PC-9 (cell line): ENCODE measurements at regions not wholly inside any gene's neighbourhood (a gene's known extent, or its start where the extent isn't known, plus 50 kb on each side); places are given as distances from the start of the nearest gene placed in this dataset.

Experiments used
- BruUV-seq: library from RNA; stranded (reverse); fragments of 400-500 nt; replicated peaks from 2 replicates; lab custom pipeline; 2021; lab: Mats Ljungman, UMichigan
- CTCF ChIA-PET: fragments of 300-600 bp; sonication (Branson Sonifier 250); formaldehyde crosslinking; loops from one replicate; lab custom pipeline; 2022; ENCODE audit warnings: antibody characterized with exemption; lab: Charles Lee
- POLR2A ChIA-PET: fragments of 300-600 bp; sonication (Branson Sonifier 250); formaldehyde crosslinking; loops from one replicate; lab custom pipeline; 2022; ENCODE audit warnings: antibody characterized with exemption; ENCODE audit not compliant: unreplicated experiment; lab: Charles Lee
- DNase-seq, 2 experiments: peaks; one replicate each; pipeline versions ENCODE4 v3.0.0 to v3.0.0-alpha.2; 2015 to 2022; ENCODE audit warnings: mixed read lengths in 1 of 2
- H2AFZ ChIP-seq: fragments of 200-600 bp; sonication (generic); 2 replicates; pipeline ENCODE4 v1.8.1; 2017; ENCODE audit warnings: antibody characterized with exemption
- H3F3A ChIP-seq: fragments of 200-600 bp; sonication (generic); 2 replicates; pipeline ENCODE4 v1.8.1; 2017; ENCODE audit warnings: antibody characterized with exemption, mild to moderate bottlenecking, low read depth; ENCODE audit not compliant: insufficient read depth
- H3K27ac ChIP-seq: fragments of 200-600 bp; sonication (generic); 2 replicates; pipeline ENCODE4 v1.6.1; 2016; ENCODE audit warnings: mixed run types
- H3K27me3 ChIP-seq: fragments of 200-600 bp; sonication (generic); 2 replicates; pipeline ENCODE4 v1.6.1; 2016; ENCODE audit warnings: low read depth, mixed run types; ENCODE audit not compliant: insufficient read depth
- H3K36me3 ChIP-seq: fragments of 200-600 bp; sonication (generic); 2 replicates; pipeline ENCODE4 v1.6.1; 2016; ENCODE audit warnings: low read depth, mixed run types
- H3K4me1 ChIP-seq: fragments of 200-600 bp; sonication (generic); replicated peaks from 2 replicates; pipeline ENCODE4 v1.6.1; 2016; ENCODE audit warnings: mixed run types; ENCODE audit not compliant: insufficient read depth
- H3K4me2 ChIP-seq: fragments of 200-600 bp; sonication (generic); 2 replicates; pipeline ENCODE4 v1.6.1; 2017; ENCODE audit warnings: mixed run types
- H3K4me3 ChIP-seq: fragments of 200-600 bp; sonication (generic); 2 replicates; pipeline ENCODE4 v1.6.1; 2016; ENCODE audit warnings: mixed run types
- H3K79me2 ChIP-seq: fragments of 200-600 bp; sonication (generic); 2 replicates; pipeline ENCODE4 v1.6.1; 2017; ENCODE audit warnings: low read depth, mixed run types
- H3K9me2 ChIP-seq: fragments of 200-600 bp; sonication (generic); 2 replicates; pipeline ENCODE4 v1.8.1; 2017; ENCODE audit warnings: mild to moderate bottlenecking; ENCODE audit not compliant: insufficient read depth
- H3K9me3 ChIP-seq: fragments of 200-600 bp; sonication (generic); 2 replicates; pipeline ENCODE4 v1.8.1; 2016; ENCODE audit warnings: low read depth; ENCODE audit not compliant: insufficient read depth
- H4K20me1 ChIP-seq: fragments of 200-600 bp; sonication (generic); 2 replicates; pipeline ENCODE4 v1.8.1; 2017; ENCODE audit not compliant: insufficient read depth
- EZH2 ChIP-seq: fragments of 200-600 bp; sonication (generic); IDR thresholded peaks from 2 replicates; pipeline ENCODE4 v1.8.0; 2017; ENCODE audit warnings: antibody characterized with exemption, low read depth
- intact Hi-C: fragments of 100-400 bp; cut with micrococcal nuclease; formaldehyde crosslinking; loops from one replicate; pipeline ENCODE4 v1.10.0; 2022; ENCODE audit not compliant: unreplicated experiment
- TF ChIP-seq, protein P1 (sequence below): fragments of 200-600 bp; sonication (generic); conservative IDR thresholded peaks from 2 replicates; pipeline ENCODE4 v1.6.1; 2017; ENCODE audit warnings: mixed run types, antibody characterized with exemption, mild to moderate bottlenecking, moderate library complexity

DNA sequence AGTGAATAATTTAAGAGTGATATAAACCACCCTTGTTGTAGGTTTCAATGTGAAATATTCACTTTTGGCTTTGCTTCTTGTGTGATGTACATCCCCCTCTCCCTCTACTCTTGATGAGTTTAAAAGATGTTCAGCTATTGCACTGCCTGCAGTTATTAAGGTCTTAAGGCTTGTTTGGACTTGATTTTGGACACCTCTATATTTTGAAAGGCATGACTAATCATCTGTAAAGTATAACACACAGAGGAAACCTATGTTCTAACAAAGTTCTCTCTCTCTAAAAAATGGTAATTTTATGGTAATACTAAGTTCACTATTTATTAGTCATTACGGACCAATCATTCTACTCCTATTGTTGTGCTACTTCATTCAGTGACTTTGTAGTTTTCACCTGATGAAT is 1719.9 kb downstream of the GRIK2 start:
- CTCF ChIA-PET, result no interaction called here
- no TSS peak for BruUV-seq
- Histone ChIP-seq H3K9me2 (no peaks in the 10 kb centered on the region; the same call in 1 of the 2 replicates), H3F3A (no peaks in the 10 kb centered on the region), H4K20me1 (no peaks in the 10 kb centered on the region), H3K27me3 (no peaks in the 10 kb centered on the region), H3K9me3 (no peaks in the 10 kb centered on the region), H3K27ac (no peak overlapping the region), H3K36me3 (no peaks in the 10 kb centered on the region), H3K4me1 (no peaks in the 10 kb centered on the region), H3K79me2 (no peaks in the 10 kb centered on the region), H3K4me3 (no peak overlapping the region), H3K4me2 (no peak overlapping the region), H2AFZ (no peak overlapping the region)
- intact Hi-C loops, result no loop called here
- POLR2A ChIA-PET, result no interaction called here
- no peak for DNase-seq
- TF ChIP-seq, protein P1, sequence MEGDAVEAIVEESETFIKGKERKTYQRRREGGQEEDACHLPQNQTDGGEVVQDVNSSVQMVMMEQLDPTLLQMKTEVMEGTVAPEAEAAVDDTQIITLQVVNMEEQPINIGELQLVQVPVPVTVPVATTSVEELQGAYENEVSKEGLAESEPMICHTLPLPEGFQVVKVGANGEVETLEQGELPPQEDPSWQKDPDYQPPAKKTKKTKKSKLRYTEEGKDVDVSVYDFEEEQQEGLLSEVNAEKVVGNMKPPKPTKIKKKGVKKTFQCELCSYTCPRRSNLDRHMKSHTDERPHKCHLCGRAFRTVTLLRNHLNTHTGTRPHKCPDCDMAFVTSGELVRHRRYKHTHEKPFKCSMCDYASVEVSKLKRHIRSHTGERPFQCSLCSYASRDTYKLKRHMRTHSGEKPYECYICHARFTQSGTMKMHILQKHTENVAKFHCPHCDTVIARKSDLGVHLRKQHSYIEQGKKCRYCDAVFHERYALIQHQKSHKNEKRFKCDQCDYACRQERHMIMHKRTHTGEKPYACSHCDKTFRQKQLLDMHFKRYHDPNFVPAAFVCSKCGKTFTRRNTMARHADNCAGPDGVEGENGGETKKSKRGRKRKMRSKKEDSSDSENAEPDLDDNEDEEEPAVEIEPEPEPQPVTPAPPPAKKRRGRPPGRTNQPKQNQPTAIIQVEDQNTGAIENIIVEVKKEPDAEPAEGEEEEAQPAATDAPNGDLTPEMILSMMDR, result no peak
- no peak for TF ChIP-seq EZH2

DNA sequence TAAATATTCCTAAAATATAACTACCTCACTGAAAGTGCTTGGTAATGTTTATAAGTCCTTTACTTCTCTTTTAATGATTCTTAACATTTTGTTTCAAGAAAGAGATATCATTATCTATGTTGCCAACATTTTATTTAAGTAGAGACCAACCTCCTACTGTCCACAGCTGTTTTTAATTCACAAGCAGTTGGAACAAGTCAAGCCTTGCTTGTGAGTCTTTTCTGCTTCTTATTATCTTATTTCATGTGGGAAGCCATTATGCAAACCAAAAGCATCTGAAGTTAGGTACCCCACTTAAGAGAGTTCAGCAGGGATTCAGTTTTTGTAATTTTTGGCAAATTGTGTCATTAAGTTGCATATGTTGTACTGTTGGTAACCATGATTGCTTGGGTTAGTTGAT is 1714.5 kb downstream of the GRIK2 start:
- no peak overlapping the region for H3K4me2 ChIP-seq
- no peaks in the 10 kb centered on the region for H3F3A ChIP-seq
- no peaks in the 10 kb centered on the region for H3K9me3 ChIP-seq
- H4K20me1 ChIP-seq, result no peaks in the 10 kb centered on the region
- POLR2A ChIA-PET, result no interaction called here
- no peaks in the 10 kb centered on the region for H3K79me2 ChIP-seq
- H3K9me2 ChIP-seq, result no peaks in the 10 kb centered on the region; the same call in none of the 2 replicates
- no peak overlapping the region for H2AFZ ChIP-seq
- no peak for DNase-seq
- intact Hi-C loops, result no loop called here
- no peak overlapping the region for H3K27ac ChIP-seq
- BruUV-seq, result no TSS peak
- no peak for TF ChIP-seq EZH2
- TF ChIP-seq, protein P1, result no peak
- H3K36me3 ChIP-seq, result no peaks in the 10 kb centered on the region
- no peaks in the 10 kb centered on the region for H3K4me1 ChIP-seq
- H3K27me3 ChIP-seq, result no peaks in the 10 kb centered on the region
- no peak overlapping the region for H3K4me3 ChIP-seq
- CTCF ChIA-PET, result no interaction called here

DNA sequence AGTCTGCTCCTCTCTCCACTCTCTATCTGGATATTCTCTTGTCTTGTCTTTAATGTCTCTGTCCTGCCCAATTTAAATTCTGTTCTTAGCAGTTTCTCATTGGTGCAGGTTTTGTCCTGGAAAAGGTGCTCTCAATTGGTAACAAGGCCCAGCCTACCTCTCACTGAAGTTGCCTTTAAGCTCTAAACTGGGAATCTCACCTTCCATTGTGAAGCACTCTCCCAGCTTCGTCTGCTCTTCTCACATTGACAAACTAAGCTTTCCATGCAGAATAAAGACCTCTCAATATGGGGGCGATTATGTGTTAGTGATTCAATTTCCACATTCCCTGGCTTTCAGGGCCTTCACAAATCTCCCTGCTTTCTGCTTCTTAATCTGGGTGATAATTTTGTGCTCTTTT is 1712.2 kb downstream of the GRIK2 start:
- Histone ChIP-seq H2AFZ (0 out of 2 replicates have a peak overlapping the region, but pooled peaks have one; percentile 18), H3K4me1 (no peaks in the 10 kb centered on the region), H3K36me3 (no peaks in the 10 kb centered on the region), H3K79me2 (no peaks in the 10 kb centered on the region), H3F3A (no peaks in the 10 kb centered on the region), H3K9me2 (no peaks in the 10 kb centered on the region; the same call in 1 of the 2 replicates), H3K27me3 (no peaks in the 10 kb centered on the region), H3K4me2 (no peak overlapping the region), H3K4me3 (no peak overlapping the region), H3K9me3 (no peaks in the 10 kb centered on the region), H3K27ac (no peak overlapping the region), H4K20me1 (no peaks in the 10 kb centered on the region)
- intact Hi-C loops, result no loop called here
- CTCF ChIA-PET, result no interaction called here
- TF ChIP-seq, protein P1, result no peak
- TF ChIP-seq EZH2, result no peak
- DNase-seq, result no peak
- no TSS peak for BruUV-seq
- POLR2A ChIA-PET, result no interaction called here
